ENCODE measurements at regions not wholly inside any gene's neighbourhood (a gene's known extent, or its start where the extent isn't known, plus 50 kb on each side); places are given as distances from the start of the nearest gene placed in this dataset.

DNA sequence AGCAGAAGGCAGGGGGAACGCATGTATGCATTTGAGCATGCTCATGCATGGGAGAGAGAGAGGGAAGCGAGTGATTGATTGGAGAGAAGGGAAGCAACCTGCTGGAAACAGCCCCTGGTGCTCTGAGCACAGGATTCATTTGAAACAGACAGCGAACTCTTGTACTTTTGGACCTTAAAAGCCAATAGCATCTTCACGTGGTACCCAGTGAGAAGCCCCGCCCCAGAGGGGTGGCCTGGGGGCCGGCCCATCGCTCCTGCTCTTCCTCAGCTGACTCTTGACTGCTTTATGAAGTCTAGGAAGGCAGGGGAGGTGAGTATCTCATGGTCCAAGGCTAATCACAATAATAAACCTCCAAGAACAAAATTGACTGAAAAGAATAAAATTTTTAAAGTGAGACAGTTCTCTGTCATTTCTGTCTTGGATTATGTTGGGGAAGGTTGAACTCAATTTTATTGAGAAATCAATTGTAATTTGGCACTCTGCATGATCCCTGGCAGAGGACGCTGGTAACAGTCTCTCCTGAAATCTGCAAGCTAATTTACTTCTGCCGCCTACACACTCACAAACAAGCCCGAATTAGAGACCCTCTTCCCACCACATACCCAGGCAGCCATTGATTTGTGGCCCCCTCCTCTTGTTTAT lies 168.2 kb upstream of the PPARGC1A start:
- DNase-seq (ENCODE audit: low read depth, low spot score), result no peak
- TF ChIP-seq, protein P1, sequence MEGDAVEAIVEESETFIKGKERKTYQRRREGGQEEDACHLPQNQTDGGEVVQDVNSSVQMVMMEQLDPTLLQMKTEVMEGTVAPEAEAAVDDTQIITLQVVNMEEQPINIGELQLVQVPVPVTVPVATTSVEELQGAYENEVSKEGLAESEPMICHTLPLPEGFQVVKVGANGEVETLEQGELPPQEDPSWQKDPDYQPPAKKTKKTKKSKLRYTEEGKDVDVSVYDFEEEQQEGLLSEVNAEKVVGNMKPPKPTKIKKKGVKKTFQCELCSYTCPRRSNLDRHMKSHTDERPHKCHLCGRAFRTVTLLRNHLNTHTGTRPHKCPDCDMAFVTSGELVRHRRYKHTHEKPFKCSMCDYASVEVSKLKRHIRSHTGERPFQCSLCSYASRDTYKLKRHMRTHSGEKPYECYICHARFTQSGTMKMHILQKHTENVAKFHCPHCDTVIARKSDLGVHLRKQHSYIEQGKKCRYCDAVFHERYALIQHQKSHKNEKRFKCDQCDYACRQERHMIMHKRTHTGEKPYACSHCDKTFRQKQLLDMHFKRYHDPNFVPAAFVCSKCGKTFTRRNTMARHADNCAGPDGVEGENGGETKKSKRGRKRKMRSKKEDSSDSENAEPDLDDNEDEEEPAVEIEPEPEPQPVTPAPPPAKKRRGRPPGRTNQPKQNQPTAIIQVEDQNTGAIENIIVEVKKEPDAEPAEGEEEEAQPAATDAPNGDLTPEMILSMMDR (IDR thresholded peaks at IDR 0.05; ENCODE audit: low read depth, low read length), result no peak
- in situ Hi-C loops (cut with HindIII; ENCODE audit: low sequenced_read_pairs), result no loop called here
- no peak overlapping the region for H3K4me3 ChIP-seq (ENCODE audit: low read depth, low read length)

DNA sequence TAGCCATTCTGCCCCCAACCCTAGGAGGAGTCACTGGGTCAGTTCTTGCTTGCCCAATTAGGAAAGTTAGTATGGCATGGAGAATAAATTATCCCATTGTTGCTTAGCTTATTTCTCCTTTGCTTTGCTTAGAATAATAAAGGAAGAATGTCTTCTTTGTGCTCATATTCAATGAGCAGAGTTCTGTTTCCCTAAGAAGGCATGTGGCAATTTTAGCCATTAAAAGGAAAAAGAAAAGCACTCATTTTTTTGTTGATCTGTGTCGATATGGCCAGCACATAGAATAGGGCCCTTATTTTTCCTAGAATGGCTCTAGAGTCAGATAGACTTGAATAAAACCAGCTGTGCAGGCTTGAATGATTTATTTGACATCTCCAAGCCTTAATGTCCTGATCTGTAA lies 166.4 kb upstream of the PPARGC1A start:
- TF ChIP-seq, protein P1 (IDR thresholded peaks at IDR 0.05; ENCODE audit: low read depth, low read length), result no peak
- in situ Hi-C loops (cut with HindIII; ENCODE audit: low sequenced_read_pairs), result no loop called here
- DNase-seq (ENCODE audit: low read depth, low spot score), result no peak
- no peak overlapping the region for H3K4me3 ChIP-seq (ENCODE audit: low read depth, low read length)

DNA sequence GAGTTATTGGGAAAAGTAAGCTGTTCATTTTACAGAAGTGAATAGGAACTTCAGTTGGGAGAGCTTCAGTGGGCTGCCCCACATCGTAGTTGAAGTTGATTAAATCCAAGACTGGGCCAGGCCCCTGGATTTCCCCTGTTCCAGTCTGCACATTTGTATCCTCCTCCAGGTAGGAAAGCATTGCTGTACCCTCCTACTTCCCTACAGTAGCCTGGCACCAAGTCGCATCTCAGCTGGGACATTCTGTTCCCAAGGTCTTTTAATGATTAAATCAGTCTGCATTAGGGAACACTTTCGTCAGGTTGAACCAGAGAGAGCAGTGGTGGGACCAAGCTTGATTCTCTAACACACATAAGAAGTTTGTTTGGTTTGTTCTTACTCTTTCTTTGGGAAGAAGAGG lies 165.8 kb upstream of the PPARGC1A start:
- TF ChIP-seq, protein P1 (IDR thresholded peaks at IDR 0.05; ENCODE audit: low read depth, low read length), result no peak
- H3K4me3 ChIP-seq (ENCODE audit: low read depth, low read length), result no peak overlapping the region
- no peak for DNase-seq (ENCODE audit: low read depth, low spot score)
- in situ Hi-C loops (cut with HindIII; ENCODE audit: low sequenced_read_pairs), result no loop called here

DNA sequence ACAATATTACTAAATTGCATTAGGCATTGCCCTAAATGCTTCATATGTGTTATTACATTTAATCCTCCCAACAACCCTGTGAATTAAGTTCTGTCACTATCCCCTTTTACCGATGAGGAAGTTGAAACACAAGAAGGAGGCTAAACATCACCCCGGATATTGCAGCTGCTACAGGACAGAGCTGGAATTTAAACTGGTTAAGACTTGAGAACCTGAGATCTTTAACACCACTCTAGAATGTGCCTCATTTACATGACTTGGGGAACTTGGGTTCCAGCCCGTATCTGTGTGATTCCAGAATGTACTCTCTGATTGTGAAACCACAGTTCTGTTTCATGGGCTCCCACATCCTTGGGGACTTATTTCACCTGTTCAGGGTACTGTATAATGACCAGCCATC lies 165.1 kb upstream of the PPARGC1A start:
- in situ Hi-C loops (cut with HindIII; ENCODE audit: low sequenced_read_pairs), result no loop called here
- no peak for DNase-seq (ENCODE audit: low read depth, low spot score)
- no peak overlapping the region for H3K4me3 ChIP-seq (ENCODE audit: low read depth, low read length)
- TF ChIP-seq, protein P1 (IDR thresholded peaks at IDR 0.05; ENCODE audit: low read depth, low read length), result no peak

DNA sequence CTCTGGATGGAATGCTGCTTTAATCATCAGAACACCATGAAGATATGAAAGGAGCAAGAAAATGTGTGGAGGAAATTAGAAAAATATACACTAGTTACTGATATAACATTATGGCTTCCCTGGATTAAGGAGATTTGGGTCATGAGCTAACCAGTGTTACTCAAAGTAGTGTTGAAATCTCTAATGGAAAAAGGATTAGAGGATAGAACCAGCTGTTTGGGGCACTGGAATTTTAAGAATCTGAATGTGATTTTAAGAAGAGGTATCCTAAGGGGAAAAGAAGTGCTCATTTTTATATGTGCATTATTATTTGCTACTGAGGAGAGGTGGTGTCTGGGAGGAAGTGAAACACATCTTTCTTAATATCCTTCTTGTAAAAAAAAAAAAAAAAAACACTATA lies 164.1 kb upstream of the PPARGC1A start:
- no peak overlapping the region for H3K4me3 ChIP-seq (ENCODE audit: low read depth, low read length)
- in situ Hi-C loops (cut with HindIII; ENCODE audit: low sequenced_read_pairs), result no loop called here
- no peak for DNase-seq (ENCODE audit: low read depth, low spot score)
- TF ChIP-seq, protein P1 (IDR thresholded peaks at IDR 0.05; ENCODE audit: low read depth, low read length), result no peak

DNA sequence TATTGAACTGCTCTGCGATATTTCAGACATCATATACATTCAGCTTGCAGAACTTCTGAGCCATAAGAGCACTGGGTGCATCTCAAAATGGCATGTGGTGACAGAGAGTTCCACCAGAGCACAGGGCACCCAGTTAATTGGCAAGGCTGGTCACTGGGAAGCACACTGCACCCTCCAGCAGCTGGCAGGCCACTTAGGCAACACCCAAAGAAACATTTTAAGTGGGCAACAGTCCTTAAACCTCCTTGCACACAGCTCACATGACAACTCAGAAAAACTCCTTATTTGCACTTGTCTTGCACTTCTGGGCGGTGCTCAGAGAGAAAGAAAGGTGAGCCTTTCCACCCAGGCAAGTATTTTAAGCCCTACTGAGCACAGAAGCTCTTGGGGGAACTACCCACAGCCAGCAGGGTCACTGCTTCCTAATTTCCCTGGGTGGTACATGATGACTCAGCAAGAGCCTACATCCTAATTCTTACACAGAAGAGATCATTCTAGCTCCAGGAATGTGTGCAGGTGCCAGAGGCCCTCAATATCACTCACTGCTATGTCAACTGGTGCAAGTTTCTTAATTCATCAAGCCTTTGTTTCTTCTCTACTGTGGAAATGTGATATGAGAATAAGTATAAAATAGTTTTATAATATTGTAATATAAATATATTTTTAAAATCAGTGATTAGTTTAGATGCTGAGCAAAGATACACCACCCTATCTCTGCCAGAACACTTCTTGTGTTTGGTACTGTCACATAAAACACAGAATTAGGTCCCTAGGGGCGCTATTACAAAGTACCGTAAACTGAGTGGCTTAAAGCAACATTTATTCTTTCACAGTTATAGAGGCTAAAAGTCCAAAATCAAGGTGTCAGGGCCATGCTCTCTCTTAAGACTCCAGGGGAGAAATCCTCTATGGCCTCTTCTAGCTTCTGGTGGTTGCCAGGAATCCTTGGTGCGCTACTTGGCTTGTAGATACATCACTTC lies 155.1 kb upstream of the PPARGC1A start:
- in situ Hi-C loops (cut with HindIII; ENCODE audit: low sequenced_read_pairs), result no loop called here
- no peak overlapping the region for H3K4me3 ChIP-seq (ENCODE audit: low read depth, low read length)
- DNase-seq (ENCODE audit: low read depth, low spot score), result no peak
- TF ChIP-seq, protein P1 (IDR thresholded peaks at IDR 0.05; ENCODE audit: low read depth, low read length), result no peak
